ENCODE measurements at regions not wholly inside any gene's neighbourhood (a gene's known extent, or its start where the extent isn't known, plus 50 kb on each side); places are given as distances from the start of the nearest gene placed in this dataset.
A peak's percentile ranks its signal among the peaks of the same experiment; 100 is the strongest.

DNA sequence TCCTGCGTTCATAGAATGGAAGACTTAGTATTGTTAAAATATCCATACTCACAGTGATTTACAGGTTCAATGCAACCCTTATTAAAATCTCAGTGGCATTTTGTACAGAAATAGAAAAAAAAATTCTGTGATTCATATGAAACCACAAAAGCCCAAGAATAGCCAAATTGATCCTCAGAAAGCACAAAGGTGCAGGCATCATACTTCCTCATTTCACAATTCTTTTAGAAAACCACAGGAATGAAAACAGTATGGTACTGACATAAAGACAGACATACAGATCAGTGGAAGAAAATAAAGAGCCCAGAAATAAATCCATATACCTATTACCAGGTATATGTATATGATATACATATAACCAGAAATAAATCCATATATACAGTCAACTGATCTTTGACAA, 86.8 kb upstream of the MEGF10 start:
- no peak overlapping the region for H3K4me2 ChIP-seq (ENCODE audit: low read length)
- WGBS (ENCODE audit: extremely low coverage, insufficient coverage, low lambda C conversion rate): no CpG with 5 or more reads among the region's 1 CpG

DNA sequence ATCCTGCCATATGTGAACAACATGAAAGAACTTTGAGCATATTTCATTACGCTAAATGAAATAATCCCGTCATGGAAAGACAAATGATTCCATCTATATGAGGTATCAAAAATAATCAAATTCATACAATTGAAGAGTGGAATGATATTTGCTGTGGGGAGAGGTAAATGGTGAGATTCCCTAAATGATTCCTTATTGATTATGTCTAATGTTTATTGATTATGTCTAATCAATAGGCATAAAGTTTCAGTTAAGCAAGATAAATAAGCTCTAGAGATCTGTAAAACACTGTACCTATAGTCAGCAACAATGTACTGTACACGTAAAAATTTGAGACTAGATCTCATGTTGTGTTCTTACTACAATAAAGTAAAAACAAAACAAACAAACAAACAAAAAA, 85.4 kb upstream of the MEGF10 start:
- no peaks in the 10 kb centered on the region for H3K36me3 ChIP-seq (ENCODE audit: control insufficient read depth, insufficient read depth, low read length)
- no peak overlapping the region for H2BK5ac ChIP-seq (ENCODE audit: low read length)
- H3K56ac ChIP-seq (ENCODE audit: low read length): no peak overlapping the region
- no peaks in the 10 kb centered on the region for H3K79me1 ChIP-seq (ENCODE audit: low read length)
- H3K27me3 ChIP-seq (ENCODE audit: insufficient read depth, low read length, poor library complexity): no peaks in the 10 kb centered on the region
- H3K4me1 ChIP-seq (ENCODE audit: control insufficient read depth, low read depth, low read length): no peaks in the 10 kb centered on the region
- H3K4me3 ChIP-seq (ENCODE audit: low read length): no peak overlapping the region
- H3K79me2 ChIP-seq (ENCODE audit: control insufficient read depth, insufficient read depth, low read length): no peaks in the 10 kb centered on the region
- H3K9ac ChIP-seq (ENCODE audit: low read length): no peak overlapping the region
- no peak overlapping the region for H2BK15ac ChIP-seq (replicated peaks; ENCODE audit: low read depth)
- no peak overlapping the region for H2BK120ac ChIP-seq (ENCODE audit: low read depth, low read length)
- no peak overlapping the region for H3K4me2 ChIP-seq (ENCODE audit: low read length)
- no peak for DNase-seq
- H3K23ac ChIP-seq (ENCODE audit: low read length): no peak overlapping the region
- no peak overlapping the region for H3K18ac ChIP-seq (ENCODE audit: low read length)
- no peak overlapping the region for H3K27ac ChIP-seq (ENCODE audit: low read depth, low read length)
- no peak overlapping the region for H4K8ac ChIP-seq (ENCODE audit: low read depth, low read length)
- H3K4ac ChIP-seq (ENCODE audit: low read depth, low read length): no peak overlapping the region
- no CpG with 5 or more reads among the region's 3 CpGs for WGBS (ENCODE audit: extremely low coverage, insufficient coverage, low lambda C conversion rate)
- H2AK5ac ChIP-seq (ENCODE audit: low read length): no peak overlapping the region
- H4K5ac ChIP-seq (ENCODE audit: low read length): no peak overlapping the region

More for the DNA sequence above, 86.8 kb upstream of the MEGF10 start:
- Histone ChIP-seq H3K23ac (ENCODE audit: low read length) (no peak overlapping the region), H3K27ac (ENCODE audit: low read depth, low read length) (no peak overlapping the region), H3K9ac (ENCODE audit: low read length) (no peak overlapping the region), H3K79me1 (ENCODE audit: low read length) (no peaks in the 10 kb centered on the region), H3K4me3 (ENCODE audit: low read length) (no peak overlapping the region), H2BK5ac (ENCODE audit: low read length) (no peak overlapping the region), H3K4me1 (ENCODE audit: control insufficient read depth, low read depth, low read length) (no peaks in the 10 kb centered on the region), H3K27me3 (ENCODE audit: insufficient read depth, low read length, poor library complexity) (no peaks in the 10 kb centered on the region), H3K4ac (ENCODE audit: low read depth, low read length) (no peak overlapping the region), H3K36me3 (ENCODE audit: control insufficient read depth, insufficient read depth, low read length) (no peaks in the 10 kb centered on the region), H2BK15ac (replicated peaks; ENCODE audit: low read depth) (no peak overlapping the region), H2AK5ac (ENCODE audit: low read length) (no peak overlapping the region), H3K79me2 (ENCODE audit: control insufficient read depth, insufficient read depth, low read length) (no peaks in the 10 kb centered on the region), H3K56ac (ENCODE audit: low read length) (no peak overlapping the region), H3K18ac (ENCODE audit: low read length) (no peak overlapping the region), H4K5ac (ENCODE audit: low read length) (no peak overlapping the region), H2BK120ac (ENCODE audit: low read depth, low read length) (no peak overlapping the region), H4K8ac (ENCODE audit: low read depth, low read length) (no peak overlapping the region)
- DNase-seq: no peak

GRCh38 chr5:127206320-127207113, 84.1 kb upstream of the MEGF10 start:
- H2AK5ac ChIP-seq (ENCODE audit: low read length): no peak overlapping the region
- no peak overlapping the region for H4K5ac ChIP-seq (ENCODE audit: low read length)
- H3K4me1 ChIP-seq (ENCODE audit: control insufficient read depth, low read depth, low read length): no peaks in the 10 kb centered on the region
- H3K23ac ChIP-seq (ENCODE audit: low read length): no peak overlapping the region
- no peak overlapping the region for H2BK5ac ChIP-seq (ENCODE audit: low read length)
- H3K4ac ChIP-seq (ENCODE audit: low read depth, low read length): no peak overlapping the region
- no peak overlapping the region for H2BK15ac ChIP-seq (replicated peaks; ENCODE audit: low read depth)
- no peak overlapping the region for H4K8ac ChIP-seq (ENCODE audit: low read depth, low read length)
- no peak overlapping the region for H3K27ac ChIP-seq (ENCODE audit: low read depth, low read length)
- no peak overlapping the region for H3K56ac ChIP-seq (ENCODE audit: low read length)
- H3K4me2 ChIP-seq (ENCODE audit: low read length): no peak overlapping the region
- H3K36me3 ChIP-seq (ENCODE audit: control insufficient read depth, insufficient read depth, low read length): no peaks in the 10 kb centered on the region
- H2BK120ac ChIP-seq (ENCODE audit: low read depth, low read length): no peak overlapping the region
- no peak overlapping the region for H3K4me3 ChIP-seq (ENCODE audit: low read length)
- no peaks in the 10 kb centered on the region for H3K27me3 ChIP-seq (ENCODE audit: insufficient read depth, low read length, poor library complexity)
- WGBS (ENCODE audit: extremely low coverage, insufficient coverage, low lambda C conversion rate): no CpG with 5 or more reads among the region's 4 CpGs
- H3K9ac ChIP-seq (ENCODE audit: low read length): no peak overlapping the region
- DNase-seq: peak; percentile 12
- no peaks in the 10 kb centered on the region for H3K79me2 ChIP-seq (ENCODE audit: control insufficient read depth, insufficient read depth, low read length)
- no peak overlapping the region for H3K18ac ChIP-seq (ENCODE audit: low read length)
- no peaks in the 10 kb centered on the region for H3K79me1 ChIP-seq (ENCODE audit: low read length)

- Histone ChIP-seq H2BK120ac (ENCODE audit: low read depth, low read length) (no peak overlapping the region), H4K8ac (ENCODE audit: low read depth, low read length) (no peak overlapping the region), H3K4me3 (ENCODE audit: low read length) (no peak overlapping the region), H3K36me3 (ENCODE audit: control insufficient read depth, insufficient read depth, low read length) (no peaks in the 10 kb centered on the region), H3K4ac (ENCODE audit: low read depth, low read length) (no peak overlapping the region), H3K56ac (ENCODE audit: low read length) (no peak overlapping the region), H3K18ac (ENCODE audit: low read length) (no peak overlapping the region), H3K27ac (ENCODE audit: low read depth, low read length) (no peak overlapping the region), H3K4me1 (ENCODE audit: control insufficient read depth, low read depth, low read length) (no peaks in the 10 kb centered on the region), H3K27me3 (ENCODE audit: insufficient read depth, low read length, poor library complexity) (no peaks in the 10 kb centered on the region), H3K79me1 (ENCODE audit: low read length) (no peaks in the 10 kb centered on the region), H2AK5ac (ENCODE audit: low read length) (no peak overlapping the region), H3K9ac (ENCODE audit: low read length) (no peak overlapping the region), H2BK15ac (replicated peaks; ENCODE audit: low read depth) (no peak overlapping the region), H3K4me2 (ENCODE audit: low read length) (no peak overlapping the region), H3K79me2 (ENCODE audit: control insufficient read depth, insufficient read depth, low read length) (no peaks in the 10 kb centered on the region), H2BK5ac (ENCODE audit: low read length) (no peak overlapping the region), H3K23ac (ENCODE audit: low read length) (no peak overlapping the region), H4K5ac (ENCODE audit: low read length) (no peak overlapping the region)
- no CpG with 5 or more reads among the region's 2 CpGs for WGBS (ENCODE audit: extremely low coverage, insufficient coverage, low lambda C conversion rate)
- DNase-seq: no peak
Observed at GRCh38 chr5:127210042-127210441, 80.6 kb upstream of the MEGF10 start.

DNA sequence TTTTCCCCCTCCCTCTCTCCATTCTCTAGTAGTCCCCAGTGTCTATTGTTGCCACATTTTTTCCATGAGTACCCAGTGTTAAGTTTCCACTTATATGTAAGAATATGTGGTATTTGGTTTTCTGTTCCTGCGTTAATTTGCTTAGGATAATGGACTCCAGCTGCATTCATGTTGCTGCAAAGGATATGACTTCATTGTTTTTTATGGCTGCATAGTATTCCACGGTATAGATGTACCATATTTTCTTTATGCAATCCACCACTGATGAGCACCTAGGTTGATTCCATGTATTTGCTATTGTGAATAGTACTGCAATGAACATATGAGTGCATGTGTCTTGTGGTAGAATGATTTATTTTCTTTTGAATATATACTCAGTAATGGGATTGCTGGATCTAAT, 77.4 kb upstream of the MEGF10 start:
- no peak overlapping the region for H3K23ac ChIP-seq (ENCODE audit: low read length)
- H3K56ac ChIP-seq (ENCODE audit: low read length): no peak overlapping the region
- H2BK5ac ChIP-seq (ENCODE audit: low read length): no peak overlapping the region
- no peaks in the 10 kb centered on the region for H3K79me2 ChIP-seq (ENCODE audit: control insufficient read depth, insufficient read depth, low read length)
- DNase-seq: no peak
- no CpG with 5 or more reads among the region's 2 CpGs for WGBS (ENCODE audit: extremely low coverage, insufficient coverage, low lambda C conversion rate)
- no peak overlapping the region for H3K4me2 ChIP-seq (ENCODE audit: low read length)
- H3K27ac ChIP-seq (ENCODE audit: low read depth, low read length): no peak overlapping the region
- no peak overlapping the region for H3K18ac ChIP-seq (ENCODE audit: low read length)
- no peak overlapping the region for H3K9ac ChIP-seq (ENCODE audit: low read length)
- H4K8ac ChIP-seq (ENCODE audit: low read depth, low read length): no peak overlapping the region
- no peak overlapping the region for H2AK5ac ChIP-seq (ENCODE audit: low read length)
- H3K27me3 ChIP-seq (ENCODE audit: insufficient read depth, low read length, poor library complexity): no peaks in the 10 kb centered on the region
- H3K36me3 ChIP-seq (ENCODE audit: control insufficient read depth, insufficient read depth, low read length): no peaks in the 10 kb centered on the region
- no peak overlapping the region for H3K4me3 ChIP-seq (ENCODE audit: low read length)
- no peaks in the 10 kb centered on the region for H3K79me1 ChIP-seq (ENCODE audit: low read length)
- no peak overlapping the region for H3K4ac ChIP-seq (ENCODE audit: low read depth, low read length)
- H2BK15ac ChIP-seq (replicated peaks; ENCODE audit: low read depth): no peak overlapping the region
- no peaks in the 10 kb centered on the region for H3K4me1 ChIP-seq (ENCODE audit: control insufficient read depth, low read depth, low read length)
- H4K5ac ChIP-seq (ENCODE audit: low read length): no peak overlapping the region
- no peak overlapping the region for H2BK120ac ChIP-seq (ENCODE audit: low read depth, low read length)

DNA sequence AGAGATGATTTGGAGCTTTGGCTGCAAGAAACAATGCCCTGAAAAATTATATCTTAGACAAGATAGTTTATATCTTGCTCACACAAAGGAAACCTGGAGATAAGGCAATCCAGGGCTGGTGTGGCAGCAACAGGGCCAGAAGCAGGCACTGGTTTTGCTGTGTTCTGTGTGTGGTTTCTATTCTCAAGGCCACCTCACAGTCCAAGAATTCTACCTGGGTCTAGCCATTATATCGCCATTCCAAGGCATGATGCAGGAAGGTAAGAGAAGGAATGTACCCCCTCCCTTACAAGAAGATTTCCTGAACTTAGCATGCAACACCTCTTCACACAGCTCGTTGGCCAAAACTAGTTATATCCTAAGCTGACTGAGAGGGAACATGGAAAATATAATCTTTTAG, 74.5 kb upstream of the MEGF10 start:
- H3K23ac ChIP-seq (ENCODE audit: low read length): no peak overlapping the region
- no peaks in the 10 kb centered on the region for H3K79me2 ChIP-seq (ENCODE audit: control insufficient read depth, insufficient read depth, low read length)
- peak; percentile 38 for DNase-seq
- no peak overlapping the region for H3K4ac ChIP-seq (ENCODE audit: low read depth, low read length)
- H2AK5ac ChIP-seq (ENCODE audit: low read length): no peak overlapping the region
- H3K79me1 ChIP-seq (ENCODE audit: low read length): no peaks in the 10 kb centered on the region
- H3K18ac ChIP-seq (ENCODE audit: low read length): no peak overlapping the region
- H3K27me3 ChIP-seq (ENCODE audit: insufficient read depth, low read length, poor library complexity): no peaks in the 10 kb centered on the region
- H3K4me3 ChIP-seq (ENCODE audit: low read length): no peak overlapping the region
- H3K4me1 ChIP-seq (ENCODE audit: control insufficient read depth, low read depth, low read length): no peaks in the 10 kb centered on the region
- H4K8ac ChIP-seq (ENCODE audit: low read depth, low read length): peak overlapping the region; percentile 5
- H3K36me3 ChIP-seq (ENCODE audit: control insufficient read depth, insufficient read depth, low read length): no peaks in the 10 kb centered on the region
- no peak overlapping the region for H3K4me2 ChIP-seq (ENCODE audit: low read length)
- no peak overlapping the region for H2BK5ac ChIP-seq (ENCODE audit: low read length)
- no peak overlapping the region for H3K56ac ChIP-seq (ENCODE audit: low read length)
- H3K9ac ChIP-seq (ENCODE audit: low read length): no peak overlapping the region
- no peak overlapping the region for H2BK15ac ChIP-seq (replicated peaks; ENCODE audit: low read depth)
- H4K5ac ChIP-seq (ENCODE audit: low read length): no peak overlapping the region
- WGBS (ENCODE audit: extremely low coverage, insufficient coverage, low lambda C conversion rate): no CpG with 5 or more reads among the region's 2 CpGs
- H2BK120ac ChIP-seq (ENCODE audit: low read depth, low read length): no peak overlapping the region
- H3K27ac ChIP-seq (ENCODE audit: low read depth, low read length): no peak overlapping the region
